NB4 (cell line): ENCODE measurements at regions not wholly inside any gene's neighbourhood (a gene's known extent, or its start where the extent isn't known, plus 50 kb on each side); places are given as distances from the start of the nearest gene placed in this dataset.

ENCODE experiments used
- DNase-seq: peaks from one replicate; pipeline ENCODE4 v3.0.0; 2010; ENCODE audit warnings: low read depth
- H3K4me3 ChIP-seq: one replicate; pipeline ENCODE4 v1.5.1; 2011; ENCODE audit warnings: mild to moderate bottlenecking, low read depth, low read length, moderate library complexity
- CTCF ChIP-seq: IDR thresholded peaks from one replicate; pipeline ENCODE4 v1.5.1; 2012; ENCODE audit warnings: low read depth, low read length
- MAX ChIP-seq: IDR thresholded peaks from 2 replicates; pipeline ENCODE4 v1.6.1; 2011; ENCODE audit warnings: low read depth, low read length
- MYC ChIP-seq: IDR thresholded peaks from 2 replicates; pipeline ENCODE4 v1.6.1; 2011; ENCODE audit warnings: low read depth, low read length
- POLR2A ChIP-seq: IDR thresholded peaks from 2 replicates; pipeline ENCODE4 v1.6.1; 2011; ENCODE audit warnings: mild to moderate bottlenecking; ENCODE audit not compliant: insufficient read length; ENCODE audit errors: extremely low read depth

GRCh38 chr6:23630726-23631635, 495.0 kb upstream of the NRSN1 start:
- no peak for TF ChIP-seq POLR2A
- TF ChIP-seq CTCF, result no peak
- no peak for TF ChIP-seq MAX
- TF ChIP-seq MYC, result no peak
- H3K4me3 ChIP-seq, result no peak overlapping the region
- DNase-seq, result no peak

- DNase-seq, result no peak
- TF ChIP-seq CTCF (no peak), POLR2A (no peak), MYC (no peak), MAX (no peak)
- no peak overlapping the region for H3K4me3 ChIP-seq
Measured at GRCh38 chr6:23633996-23634395, 492.0 kb upstream of the NRSN1 start.

- no peak for DNase-seq
- H3K4me3 ChIP-seq, result no peak overlapping the region
- TF ChIP-seq CTCF (no peak), MYC (no peak), POLR2A (no peak), MAX (no peak)
Measured at GRCh38 chr6:23635150-23635549, 490.9 kb upstream of the NRSN1 start.

GRCh38 chr6:23637296-23637695, 488.7 kb upstream of the NRSN1 start:
- no peak for DNase-seq
- no peak overlapping the region for H3K4me3 ChIP-seq
- TF ChIP-seq POLR2A (no peak), CTCF (no peak), MAX (no peak), MYC (no peak)

- no peak for TF ChIP-seq POLR2A
- TF ChIP-seq MAX, result no peak
- TF ChIP-seq CTCF, result no peak
- TF ChIP-seq MYC, result no peak
- no peak for DNase-seq
- H3K4me3 ChIP-seq, result no peak overlapping the region
Measured at GRCh38 chr6:23642849-23643248, 483.2 kb upstream of the NRSN1 start.
